ENCODE measurements at regions not wholly inside any gene's neighbourhood (a gene's known extent, or its start where the extent isn't known, plus 50 kb on each side); places are given as distances from the start of the nearest gene placed in this dataset.
A peak's percentile ranks its signal among the peaks of the same experiment; 100 is the strongest.

DNA sequence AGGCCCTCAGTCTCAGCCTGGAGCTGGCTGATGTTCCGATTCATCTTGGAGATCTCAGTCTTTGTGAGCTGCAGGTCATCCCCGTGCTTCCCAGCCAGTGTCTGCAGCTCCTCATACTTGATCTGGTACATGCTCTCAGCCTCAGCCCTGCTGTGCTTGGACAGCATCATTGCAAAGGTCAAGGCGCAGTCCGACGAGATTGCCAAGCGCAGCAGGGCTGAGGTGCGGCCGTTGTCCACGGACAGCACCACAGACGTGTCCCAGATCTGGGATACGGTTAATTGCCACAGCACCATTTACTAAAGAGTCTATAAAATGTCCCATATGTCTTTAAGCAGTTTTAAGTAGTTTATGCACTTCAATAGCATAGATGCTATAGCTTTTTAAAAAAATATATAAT lies 965.7 kb downstream of the FSCB start:
- ATAC-seq (no peak), DNase-seq (ENCODE audit: low spot score) (no peak)
- no peak overlapping the region for H3K27ac Mint-ChIP-seq
- Histone ChIP-seq H4K20me1 (replicated peaks; ENCODE audit: insufficient read depth) (no peaks in the 10 kb centered on the region), H3K27ac (ENCODE audit: low read depth) (no peak overlapping the region), H3K4me2 (no peak overlapping the region), H3F3A (replicated peaks; ENCODE audit: low read depth) (no peaks in the 10 kb centered on the region), H3K36me3 (ENCODE audit: insufficient read depth) (no peaks in the 10 kb centered on the region), H3K79me2 (replicated peaks; ENCODE audit: insufficient read depth) (no peaks in the 10 kb centered on the region), H3K27me3 (ENCODE audit: insufficient read depth) (no peaks in the 10 kb centered on the region), H3K4me3 (no peak overlapping the region), H3K4me1 (ENCODE audit: insufficient read depth) (no peaks in the 10 kb centered on the region), H2AFZ (peak overlapping the region; percentile 63), H3K9me2 (ENCODE audit: insufficient read depth) (no peaks in the 10 kb centered on the region; the same call in 1 of the 2 replicates)
- H3K36me3 Mint-ChIP-seq (ENCODE audit: low read depth), result no peaks in the 10 kb centered on the region
- no peaks in the 10 kb centered on the region for H3K27me3 Mint-ChIP-seq (ENCODE audit: insufficient read depth, low read depth, poor library complexity)
- no peaks in the 10 kb centered on the region for H3K9me3 Mint-ChIP-seq
- TF ChIP-seq, protein P1, sequence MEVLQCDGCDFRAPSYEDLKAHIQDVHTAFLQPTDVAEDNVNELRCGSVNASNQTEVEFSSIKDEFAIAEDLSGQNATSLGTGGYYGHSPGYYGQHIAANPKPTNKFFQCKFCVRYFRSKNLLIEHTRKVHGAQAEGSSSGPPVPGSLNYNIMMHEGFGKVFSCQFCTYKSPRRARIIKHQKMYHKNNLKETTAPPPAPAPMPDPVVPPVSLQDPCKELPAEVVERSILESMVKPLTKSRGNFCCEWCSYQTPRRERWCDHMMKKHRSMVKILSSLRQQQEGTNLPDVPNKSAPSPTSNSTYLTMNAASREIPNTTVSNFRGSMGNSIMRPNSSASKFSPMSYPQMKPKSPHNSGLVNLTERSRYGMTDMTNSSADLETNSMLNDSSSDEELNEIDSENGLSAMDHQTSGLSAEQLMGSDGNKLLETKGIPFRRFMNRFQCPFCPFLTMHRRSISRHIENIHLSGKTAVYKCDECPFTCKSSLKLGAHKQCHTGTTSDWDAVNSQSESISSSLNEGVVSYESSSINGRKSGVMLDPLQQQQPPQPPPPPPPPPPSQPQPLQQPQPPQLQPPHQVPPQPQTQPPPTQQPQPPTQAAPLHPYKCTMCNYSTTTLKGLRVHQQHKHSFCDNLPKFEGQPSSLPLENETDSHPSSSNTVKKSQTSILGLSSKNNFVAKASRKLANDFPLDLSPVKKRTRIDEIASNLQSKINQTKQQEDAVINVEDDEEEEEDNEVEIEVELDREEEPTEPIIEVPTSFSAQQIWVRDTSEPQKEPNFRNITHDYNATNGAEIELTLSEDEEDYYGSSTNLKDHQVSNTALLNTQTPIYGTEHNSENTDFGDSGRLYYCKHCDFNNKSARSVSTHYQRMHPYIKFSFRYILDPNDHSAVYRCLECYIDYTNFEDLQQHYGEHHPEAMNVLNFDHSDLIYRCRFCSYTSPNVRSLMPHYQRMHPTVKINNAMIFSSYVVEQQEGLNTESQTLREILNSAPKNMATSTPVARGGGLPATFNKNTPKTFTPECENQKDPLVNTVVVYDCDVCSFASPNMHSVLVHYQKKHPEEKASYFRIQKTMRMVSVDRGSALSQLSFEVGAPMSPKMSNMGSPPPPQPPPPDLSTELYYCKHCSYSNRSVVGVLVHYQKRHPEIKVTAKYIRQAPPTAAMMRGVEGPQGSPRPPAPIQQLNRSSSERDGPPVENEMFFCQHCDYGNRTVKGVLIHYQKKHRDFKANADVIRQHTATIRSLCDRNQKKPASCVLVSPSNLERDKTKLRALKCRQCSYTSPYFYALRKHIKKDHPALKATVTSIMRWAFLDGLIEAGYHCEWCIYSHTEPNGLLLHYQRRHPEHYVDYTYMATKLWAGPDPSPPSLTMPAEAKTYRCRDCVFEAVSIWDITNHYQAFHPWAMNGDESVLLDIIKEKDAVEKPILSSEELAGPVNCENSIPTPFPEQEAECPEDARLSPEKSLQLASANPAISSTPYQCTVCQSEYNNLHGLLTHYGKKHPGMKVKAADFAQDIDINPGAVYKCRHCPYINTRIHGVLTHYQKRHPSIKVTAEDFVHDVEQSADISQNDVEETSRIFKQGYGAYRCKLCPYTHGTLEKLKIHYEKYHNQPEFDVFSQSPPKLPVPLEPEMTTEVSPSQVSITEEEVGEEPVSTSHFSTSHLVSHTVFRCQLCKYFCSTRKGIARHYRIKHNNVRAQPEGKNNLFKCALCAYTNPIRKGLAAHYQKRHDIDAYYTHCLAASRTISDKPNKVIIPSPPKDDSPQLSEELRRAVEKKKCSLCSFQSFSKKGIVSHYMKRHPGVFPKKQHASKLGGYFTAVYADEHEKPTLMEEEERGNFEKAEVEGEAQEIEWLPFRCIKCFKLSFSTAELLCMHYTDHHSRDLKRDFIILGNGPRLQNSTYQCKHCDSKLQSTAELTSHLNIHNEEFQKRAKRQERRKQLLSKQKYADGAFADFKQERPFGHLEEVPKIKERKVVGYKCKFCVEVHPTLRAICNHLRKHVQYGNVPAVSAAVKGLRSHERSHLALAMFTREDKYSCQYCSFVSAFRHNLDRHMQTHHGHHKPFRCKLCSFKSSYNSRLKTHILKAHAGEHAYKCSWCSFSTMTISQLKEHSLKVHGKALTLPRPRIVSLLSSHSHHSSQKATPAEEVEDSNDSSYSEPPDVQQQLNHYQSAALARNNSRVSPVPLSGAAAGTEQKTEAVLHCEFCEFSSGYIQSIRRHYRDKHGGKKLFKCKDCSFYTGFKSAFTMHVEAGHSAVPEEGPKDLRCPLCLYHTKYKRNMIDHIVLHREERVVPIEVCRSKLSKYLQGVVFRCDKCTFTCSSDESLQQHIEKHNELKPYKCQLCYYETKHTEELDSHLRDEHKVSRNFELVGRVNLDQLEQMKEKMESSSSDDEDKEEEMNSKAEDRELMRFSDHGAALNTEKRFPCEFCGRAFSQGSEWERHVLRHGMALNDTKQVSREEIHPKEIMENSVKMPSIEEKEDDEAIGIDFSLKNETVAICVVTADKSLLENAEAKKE (CRISPR knock-in tag; IDR thresholded peaks at IDR 0.05), result no peak
- TF ChIP-seq STAT1 (IDR thresholded peaks at IDR 0.05; ENCODE audit: unreplicated experiment) (no peak), JUNB (IDR thresholded peaks at IDR 0.05; ENCODE audit: unreplicated experiment) (no peak), CREB1 (CRISPR knock-in tag; IDR thresholded peaks at IDR 0.05; ENCODE audit: low read depth) (no peak), ZNF114 (CRISPR knock-in tag; IDR thresholded peaks at IDR 0.05) (no peak), NANOG (IDR thresholded peaks at IDR 0.05; ENCODE audit: borderline replicate concordance) (no peak), ZNF331 (CRISPR knock-in tag; IDR thresholded peaks at IDR 0.05; ENCODE audit: low read depth) (no peak), EZH2phosphoT487 (IDR thresholded peaks at IDR 0.05; ENCODE audit: unreplicated experiment) (no peak), EZH2 (IDR thresholded peaks at IDR 0.05; ENCODE audit: low read depth, unreplicated experiment) (no peak)
- TF ChIP-seq, protein P2, sequence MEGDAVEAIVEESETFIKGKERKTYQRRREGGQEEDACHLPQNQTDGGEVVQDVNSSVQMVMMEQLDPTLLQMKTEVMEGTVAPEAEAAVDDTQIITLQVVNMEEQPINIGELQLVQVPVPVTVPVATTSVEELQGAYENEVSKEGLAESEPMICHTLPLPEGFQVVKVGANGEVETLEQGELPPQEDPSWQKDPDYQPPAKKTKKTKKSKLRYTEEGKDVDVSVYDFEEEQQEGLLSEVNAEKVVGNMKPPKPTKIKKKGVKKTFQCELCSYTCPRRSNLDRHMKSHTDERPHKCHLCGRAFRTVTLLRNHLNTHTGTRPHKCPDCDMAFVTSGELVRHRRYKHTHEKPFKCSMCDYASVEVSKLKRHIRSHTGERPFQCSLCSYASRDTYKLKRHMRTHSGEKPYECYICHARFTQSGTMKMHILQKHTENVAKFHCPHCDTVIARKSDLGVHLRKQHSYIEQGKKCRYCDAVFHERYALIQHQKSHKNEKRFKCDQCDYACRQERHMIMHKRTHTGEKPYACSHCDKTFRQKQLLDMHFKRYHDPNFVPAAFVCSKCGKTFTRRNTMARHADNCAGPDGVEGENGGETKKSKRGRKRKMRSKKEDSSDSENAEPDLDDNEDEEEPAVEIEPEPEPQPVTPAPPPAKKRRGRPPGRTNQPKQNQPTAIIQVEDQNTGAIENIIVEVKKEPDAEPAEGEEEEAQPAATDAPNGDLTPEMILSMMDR (conservative IDR thresholded peaks at IDR 0.05; ENCODE audit: low read depth in 2 of 2), result no peak
- TF ChIP-seq, protein P3, sequence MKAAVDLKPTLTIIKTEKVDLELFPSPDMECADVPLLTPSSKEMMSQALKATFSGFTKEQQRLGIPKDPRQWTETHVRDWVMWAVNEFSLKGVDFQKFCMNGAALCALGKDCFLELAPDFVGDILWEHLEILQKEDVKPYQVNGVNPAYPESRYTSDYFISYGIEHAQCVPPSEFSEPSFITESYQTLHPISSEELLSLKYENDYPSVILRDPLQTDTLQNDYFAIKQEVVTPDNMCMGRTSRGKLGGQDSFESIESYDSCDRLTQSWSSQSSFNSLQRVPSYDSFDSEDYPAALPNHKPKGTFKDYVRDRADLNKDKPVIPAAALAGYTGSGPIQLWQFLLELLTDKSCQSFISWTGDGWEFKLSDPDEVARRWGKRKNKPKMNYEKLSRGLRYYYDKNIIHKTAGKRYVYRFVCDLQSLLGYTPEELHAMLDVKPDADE (IDR thresholded peaks at IDR 0.05), result no peak
- peaks cover 6% of the 10 kb centered on the region for H3K4me1 Mint-ChIP-seq
- no peak overlapping the region for H3K4me3 Mint-ChIP-seq

Measured in GM23338 (cell line).